ENCODE measurements at regions not wholly inside any gene's neighbourhood (a gene's known extent, or its start where the extent isn't known, plus 50 kb on each side); places are given as distances from the start of the nearest gene placed in this dataset.

- Histone ChIP-seq H4K8ac (ENCODE audit: low read length) (no peak overlapping the region), H3K79me1 (replicated peaks; ENCODE audit: low read length, poor library complexity, severe bottlenecking) (no peaks in the 10 kb centered on the region), H3K9ac (ENCODE audit: low read length) (no peak overlapping the region), H3K23ac (ENCODE audit: low read length in 2 of 2) (no peak overlapping the region), H2BK120ac (ENCODE audit: low read depth, low read length) (no peak overlapping the region), H2BK15ac (ENCODE audit: low read depth, poor library complexity, severe bottlenecking) (no peak overlapping the region), H2BK12ac (ENCODE audit: low read length in 2 of 2) (no peak overlapping the region), H4K91ac (ENCODE audit: low read length) (no peak overlapping the region), H3K27me3 (ENCODE audit: control insufficient read depth in 1 of 2, insufficient read depth in 1 of 2, low read length in 2 of 2) (no peaks in the 10 kb centered on the region), H3K9me3 (ENCODE audit: control insufficient read depth, low read length) (peaks cover 3% of the 10 kb centered on the region), H3K36me3 (ENCODE audit: control insufficient read depth in 1 of 2, insufficient read depth in 2 of 2, low read depth in 1 of 2, low read length in 2 of 2) (no peaks in the 10 kb centered on the region), H3K18ac (ENCODE audit: low read depth in 1 of 2, low read length in 2 of 2) (no peak overlapping the region), H2AFZ (ENCODE audit: low read depth, low read length) (no peak overlapping the region), H3K27ac (ENCODE audit: low read length, poor library complexity, severe bottlenecking) (no peak overlapping the region), H2BK5ac (ENCODE audit: low read depth, low read length, poor library complexity, severe bottlenecking) (no peak overlapping the region), H2AK5ac (ENCODE audit: low read length, severe bottlenecking) (no peak overlapping the region), H3K14ac (ENCODE audit: low read length in 2 of 2) (no peak overlapping the region), H3K4me2 (ENCODE audit: low read length, poor library complexity, severe bottlenecking) (no peak overlapping the region), H3K4me1 (ENCODE audit: control insufficient read depth, insufficient read depth, low read depth, low read length) (no peaks in the 10 kb centered on the region), H3K4ac (ENCODE audit: low read depth in 1 of 2, low read length in 2 of 2) (no peak overlapping the region), H3K4me3 (ENCODE audit: insufficient read depth in 1 of 2, low read depth in 1 of 2, low read length in 2 of 2) (no peak overlapping the region)
- DNase-seq, result no peak
- WGBS, result 71% methylated on average over 4 of the region's 5 CpGs
Measured at GRCh38 chr6:88558981-88559380, 392.8 kb upstream of the CNR1 start.

DNA sequence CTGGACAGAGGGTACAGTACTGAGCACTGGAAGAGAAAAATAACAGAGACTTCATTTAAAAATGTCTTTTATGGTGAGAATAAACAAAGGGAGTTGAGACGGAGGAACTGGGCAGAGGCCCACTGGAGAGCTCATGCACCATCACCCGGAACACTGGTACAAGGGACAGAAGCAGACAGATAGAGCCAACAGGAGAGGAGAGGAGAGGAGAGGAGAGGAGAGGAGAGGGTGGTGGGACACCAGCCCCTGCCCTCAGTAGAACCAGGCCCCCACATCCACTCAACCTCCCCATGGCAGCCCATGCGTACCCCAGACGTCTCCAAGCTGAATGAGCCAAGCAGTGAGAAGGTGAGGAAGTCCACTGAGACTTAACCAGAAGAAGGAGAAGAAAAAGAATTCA, 390.5 kb upstream of the CNR1 start:
- H4K8ac ChIP-seq (ENCODE audit: low read length), result no peak overlapping the region
- H3K9ac ChIP-seq (ENCODE audit: low read length), result no peak overlapping the region
- peaks cover 3% of the 10 kb centered on the region for H3K9me3 ChIP-seq (ENCODE audit: control insufficient read depth, low read length)
- no peak overlapping the region for H2AFZ ChIP-seq (ENCODE audit: low read depth, low read length)
- no peaks in the 10 kb centered on the region for H3K79me1 ChIP-seq (replicated peaks; ENCODE audit: low read length, poor library complexity, severe bottlenecking)
- H3K4ac ChIP-seq (ENCODE audit: low read depth in 1 of 2, low read length in 2 of 2), result no peak overlapping the region
- no peak overlapping the region for H3K27ac ChIP-seq (ENCODE audit: low read length, poor library complexity, severe bottlenecking)
- no peaks in the 10 kb centered on the region for H3K36me3 ChIP-seq (ENCODE audit: control insufficient read depth in 1 of 2, insufficient read depth in 2 of 2, low read depth in 1 of 2, low read length in 2 of 2)
- no peak overlapping the region for H3K4me2 ChIP-seq (ENCODE audit: low read length, poor library complexity, severe bottlenecking)
- H2BK120ac ChIP-seq (ENCODE audit: low read depth, low read length), result no peak overlapping the region
- no peaks in the 10 kb centered on the region for H3K4me1 ChIP-seq (ENCODE audit: control insufficient read depth, insufficient read depth, low read depth, low read length)
- H2BK15ac ChIP-seq (ENCODE audit: low read depth, poor library complexity, severe bottlenecking), result no peak overlapping the region
- no peak overlapping the region for H2BK5ac ChIP-seq (ENCODE audit: low read depth, low read length, poor library complexity, severe bottlenecking)
- no peak overlapping the region for H3K14ac ChIP-seq (ENCODE audit: low read length in 2 of 2)
- no peak overlapping the region for H3K23ac ChIP-seq (ENCODE audit: low read length in 2 of 2)
- 37% methylated on average over 3 of the region's 4 CpGs for WGBS
- no peak overlapping the region for H4K91ac ChIP-seq (ENCODE audit: low read length)
- H2BK12ac ChIP-seq (ENCODE audit: low read length in 2 of 2), result no peak overlapping the region
- no peak for DNase-seq
- no peak overlapping the region for H2AK5ac ChIP-seq (ENCODE audit: low read length, severe bottlenecking)
- no peak overlapping the region for H3K18ac ChIP-seq (ENCODE audit: low read depth in 1 of 2, low read length in 2 of 2)
- no peak overlapping the region for H3K4me3 ChIP-seq (ENCODE audit: insufficient read depth in 1 of 2, low read depth in 1 of 2, low read length in 2 of 2)
- no peaks in the 10 kb centered on the region for H3K27me3 ChIP-seq (ENCODE audit: control insufficient read depth in 1 of 2, insufficient read depth in 1 of 2, low read length in 2 of 2)

GRCh38 chr6:88548891-88549505, 382.9 kb upstream of the CNR1 start:
- peak overlapping the region; percentile 10 for H2AFZ ChIP-seq (ENCODE audit: low read depth, low read length)
- no peak overlapping the region for H4K91ac ChIP-seq (ENCODE audit: low read length)
- peaks cover 4% of the 10 kb centered on the region for H3K4me1 ChIP-seq (ENCODE audit: control insufficient read depth, insufficient read depth, low read depth, low read length)
- no peak for DNase-seq
- H3K36me3 ChIP-seq (ENCODE audit: control insufficient read depth in 1 of 2, insufficient read depth in 2 of 2, low read depth in 1 of 2, low read length in 2 of 2), result no peaks in the 10 kb centered on the region
- no peaks in the 10 kb centered on the region for H3K27me3 ChIP-seq (ENCODE audit: control insufficient read depth in 1 of 2, insufficient read depth in 1 of 2, low read length in 2 of 2)
- H3K4me3 ChIP-seq (ENCODE audit: insufficient read depth in 1 of 2, low read depth in 1 of 2, low read length in 2 of 2), result no peak overlapping the region
- no peak overlapping the region for H3K14ac ChIP-seq (ENCODE audit: low read length in 2 of 2)
- H3K9me3 ChIP-seq (ENCODE audit: control insufficient read depth, low read length), result no peaks in the 10 kb centered on the region
- no peak overlapping the region for H3K9ac ChIP-seq (ENCODE audit: low read length)
- no peak overlapping the region for H3K4ac ChIP-seq (ENCODE audit: low read depth in 1 of 2, low read length in 2 of 2)
- H4K8ac ChIP-seq (ENCODE audit: low read length), result no peak overlapping the region
- no peak overlapping the region for H2BK5ac ChIP-seq (ENCODE audit: low read depth, low read length, poor library complexity, severe bottlenecking)
- H2AK5ac ChIP-seq (ENCODE audit: low read length, severe bottlenecking), result no peak overlapping the region
- no peak overlapping the region for H3K4me2 ChIP-seq (ENCODE audit: low read length, poor library complexity, severe bottlenecking)
- no peak overlapping the region for H3K23ac ChIP-seq (ENCODE audit: low read length in 2 of 2)
- H2BK120ac ChIP-seq (ENCODE audit: low read depth, low read length), result no peak overlapping the region
- no peak overlapping the region for H3K18ac ChIP-seq (ENCODE audit: low read depth in 1 of 2, low read length in 2 of 2)
- H3K27ac ChIP-seq (ENCODE audit: low read length, poor library complexity, severe bottlenecking), result no peak overlapping the region
- no peak overlapping the region for H2BK15ac ChIP-seq (ENCODE audit: low read depth, poor library complexity, severe bottlenecking)
- H3K79me1 ChIP-seq (replicated peaks; ENCODE audit: low read length, poor library complexity, severe bottlenecking), result no peaks in the 10 kb centered on the region
- H2BK12ac ChIP-seq (ENCODE audit: low read length in 2 of 2), result no peak overlapping the region
- 85% methylated on average over 5 of the region's 5 CpGs for WGBS

- no peak overlapping the region for H3K4me2 ChIP-seq (ENCODE audit: low read length, poor library complexity, severe bottlenecking)
- H3K4me1 ChIP-seq (ENCODE audit: control insufficient read depth, insufficient read depth, low read depth, low read length), result peaks cover 4% of the 10 kb centered on the region
- no peak overlapping the region for H3K14ac ChIP-seq (ENCODE audit: low read length in 2 of 2)
- H4K8ac ChIP-seq (ENCODE audit: low read length), result no peak overlapping the region
- WGBS, result 87% methylated on average over 6 of the region's 6 CpGs
- no peak for DNase-seq
- no peaks in the 10 kb centered on the region for H3K36me3 ChIP-seq (ENCODE audit: control insufficient read depth in 1 of 2, insufficient read depth in 2 of 2, low read depth in 1 of 2, low read length in 2 of 2)
- H2BK5ac ChIP-seq (ENCODE audit: low read depth, low read length, poor library complexity, severe bottlenecking), result no peak overlapping the region
- no peak overlapping the region for H3K23ac ChIP-seq (ENCODE audit: low read length in 2 of 2)
- no peak overlapping the region for H2AFZ ChIP-seq (ENCODE audit: low read depth, low read length)
- no peak overlapping the region for H2AK5ac ChIP-seq (ENCODE audit: low read length, severe bottlenecking)
- no peaks in the 10 kb centered on the region for H3K27me3 ChIP-seq (ENCODE audit: control insufficient read depth in 1 of 2, insufficient read depth in 1 of 2, low read length in 2 of 2)
- no peaks in the 10 kb centered on the region for H3K9me3 ChIP-seq (ENCODE audit: control insufficient read depth, low read length)
- H3K79me1 ChIP-seq (replicated peaks; ENCODE audit: low read length, poor library complexity, severe bottlenecking), result no peaks in the 10 kb centered on the region
- no peak overlapping the region for H2BK12ac ChIP-seq (ENCODE audit: low read length in 2 of 2)
- H3K4me3 ChIP-seq (ENCODE audit: insufficient read depth in 1 of 2, low read depth in 1 of 2, low read length in 2 of 2), result no peak overlapping the region
- H3K9ac ChIP-seq (ENCODE audit: low read length), result no peak overlapping the region
- H3K18ac ChIP-seq (ENCODE audit: low read depth in 1 of 2, low read length in 2 of 2), result no peak overlapping the region
- no peak overlapping the region for H2BK120ac ChIP-seq (ENCODE audit: low read depth, low read length)
- H3K4ac ChIP-seq (ENCODE audit: low read depth in 1 of 2, low read length in 2 of 2), result no peak overlapping the region
- H3K27ac ChIP-seq (ENCODE audit: low read length, poor library complexity, severe bottlenecking), result no peak overlapping the region
- no peak overlapping the region for H4K91ac ChIP-seq (ENCODE audit: low read length)
- no peak overlapping the region for H2BK15ac ChIP-seq (ENCODE audit: low read depth, poor library complexity, severe bottlenecking)
Measured at GRCh38 chr6:88547768-88548167, 381.6 kb upstream of the CNR1 start.

Data from mesenchymal stem cell (in vitro differentiated cells and primary cell).